GM12878 (cell line): ENCODE measurements at regions not wholly inside any gene's neighbourhood (a gene's known extent, or its start where the extent isn't known, plus 50 kb on each side); places are given as distances from the start of the nearest gene placed in this dataset.

Experiments
- ATAC-seq: fragments of 200-7000 bp; cut with Tn5 transposase; 3 replicates; pipeline ENCODE4 v1.9.1; 2020; ENCODE audit warnings: mild to moderate bottlenecking, moderate library complexity
- BruUV-seq: library from RNA; stranded (reverse); fragments of 400-500 nt; replicated peaks from 2 replicates; lab custom pipeline; 2021; lab: Mats Ljungman, UMichigan
- CTCF ChIA-PET: fragments of 300-600 bp; sonication (Branson Sonifier 250); formaldehyde crosslinking; extraction: SDS; loops from one replicate; lab custom pipeline; 2021; ENCODE audit warnings: inconsistent platforms; lab: Yijun Ruan, JAX
- POLR2A ChIA-PET: fragments of 350-600 bp; formaldehyde crosslinking; extraction: SDS; loops from one replicate; lab custom pipeline; 2021; ENCODE audit warnings: inconsistent platforms; lab: Charles Lee
- RAD21 ChIA-PET: fragments of 300-600 bp; sonication (Branson Sonifier 250); formaldehyde crosslinking; loops from one replicate; lab custom pipeline; 2023; ENCODE audit warnings: antibody characterized with exemption; ENCODE audit not compliant: unreplicated experiment; lab: Charles Lee
- SMC1A ChIA-PET: fragments of 300-600 bp; sonication (Branson Sonifier 250); formaldehyde crosslinking; loops from one replicate; lab custom pipeline; 2023; ENCODE audit not compliant: unreplicated experiment, uncharacterized antibody; lab: Charles Lee
- DNase-seq: peaks from one replicate; pipeline ENCODE4 v3.0.0-alpha.2; 2011; ENCODE audit warnings: low read depth, low spot score
- FAIRE-seq: peaks from 3 replicates; lab custom pipeline; 2011; peaks lifted over from hg19 to GRCh38; lab: Jason Lieb, UNC
- H2AFZ ChIP-seq: 2 replicates; pipeline ENCODE4 v1.6.0; 2011; ENCODE audit warnings: low read depth, low read length, control low read depth; ENCODE audit not compliant: control insufficient read depth
- H3K27ac ChIP-seq: 2 replicates; pipeline ENCODE4 v1.5.1; 2011; ENCODE audit warnings: control low read depth; ENCODE audit not compliant: control insufficient read depth, insufficient read depth
- H3K27me3 ChIP-seq, 2 experiments: replicated peaks in 1 of 2; 2 replicates each; pipeline versions ENCODE4 v1.6.0 to v1.6.1; 2011; ENCODE audit warnings: low read length in 1 of 2; ENCODE audit not compliant: control insufficient read depth in 2 of 2, insufficient read depth in 2 of 2
- H3K36me3 ChIP-seq, 2 experiments: 2 replicates each; pipeline ENCODE4 v1.5.1; 2011; ENCODE audit warnings: low read length in 1 of 2; ENCODE audit not compliant: control insufficient read depth in 2 of 2, insufficient read depth in 2 of 2
- H3K4me1 ChIP-seq: 2 replicates; pipeline ENCODE4 v1.6.1; 2011; ENCODE audit warnings: mild to moderate bottlenecking, low read length, moderate library complexity, mixed read lengths; ENCODE audit not compliant: control insufficient read depth, insufficient read depth
- H3K4me2 ChIP-seq: 2 replicates; pipeline ENCODE4 v1.6.0; 2011; ENCODE audit warnings: control low read depth; ENCODE audit not compliant: control insufficient read depth, insufficient read depth
- H3K4me3 ChIP-seq: fragments of 200-600 bp; sonication (generic); 2 replicates; pipeline ENCODE4 v1.5.1; 2016
- H3K79me2 ChIP-seq: 2 replicates; pipeline ENCODE4 v1.6.0; 2011; ENCODE audit warnings: low read length; ENCODE audit not compliant: control insufficient read depth, insufficient read depth
- H3K9ac ChIP-seq: 2 replicates; pipeline ENCODE4 v1.8.0; 2011; ENCODE audit warnings: low read length, control low read depth, mixed read lengths; ENCODE audit not compliant: control insufficient read depth, insufficient read depth
- H3K9me3 ChIP-seq: replicated peaks from 3 replicates; pipeline ENCODE4 v1.5.1; 2011; ENCODE audit warnings: mild to moderate bottlenecking, low read length; ENCODE audit not compliant: control insufficient read depth, insufficient read depth
- H4K20me1 ChIP-seq: 2 replicates; pipeline ENCODE4 v1.6.0; 2011; ENCODE audit not compliant: control insufficient read depth, insufficient read depth
- BMI1 ChIP-seq: fragments of 450-650 bp; IDR thresholded peaks from 2 replicates; pipeline ENCODE4 v1.6.1; 2016; ENCODE audit warnings: mild to moderate bottlenecking, moderate library complexity, borderline replicate concordance
- CEBPB ChIP-seq, 2 experiments: fragments of 150-350 bp in 1 of 2; IDR thresholded peaks; 2 replicates each; pipeline ENCODE4 v1.6.1; 2012 to 2014; ENCODE audit warnings: low read depth in 2 of 2, low read length in 2 of 2, borderline replicate concordance in 1 of 2, inconsistent platforms in 1 of 2
- EGR1 ChIP-seq, 2 experiments: IDR thresholded peaks; 1 replicate in 1 of 2; 2 replicates in 1 of 2; pipeline ENCODE4 v1.6.1; 2011 to 2012; ENCODE audit warnings: low read depth in 2 of 2, low read length in 2 of 2, borderline replicate concordance in 1 of 2, mild to moderate bottlenecking in 1 of 2, moderate library complexity in 1 of 2
- EP300 ChIP-seq, 2 experiments: fragments of 150-350 bp in 1 of 2; IDR thresholded peaks; 2 replicates each; pipeline ENCODE4 v1.6.1; 2011 to 2012; ENCODE audit warnings: low read depth in 2 of 2, low read length in 2 of 2, borderline replicate concordance in 1 of 2, improper control_type of control experiment in 1 of 2, inconsistent platforms in 1 of 2; ENCODE audit not compliant: control insufficient read depth in 1 of 2
- FOS ChIP-seq: IDR thresholded peaks from 3 replicates; pipeline ENCODE4 v1.6.1; 2011; ENCODE audit warnings: borderline replicate concordance; ENCODE audit not compliant: insufficient read length; ENCODE audit errors: extremely low read depth
- FOXK2 ChIP-seq: fragments of 450-650 bp; IDR thresholded peaks from 2 replicates; pipeline ENCODE4 v1.6.1; 2017; ENCODE audit warnings: mild to moderate bottlenecking, moderate library complexity
- HDGF ChIP-seq: fragments of 450-650 bp; IDR thresholded peaks from 2 replicates; pipeline ENCODE4 v1.6.1; 2016; ENCODE audit warnings: antibody characterized with exemption
- JUNB ChIP-seq: IDR thresholded peaks from 2 replicates; pipeline ENCODE4 v1.6.1; 2016; ENCODE audit warnings: antibody characterized with exemption, mild to moderate bottlenecking
- KDM1A ChIP-seq: fragments of 200-600 bp; sonication (generic); IDR thresholded peaks from 2 replicates; pipeline ENCODE4 v1.6.1; 2016; ENCODE audit warnings: borderline replicate concordance
- MAX ChIP-seq: IDR thresholded peaks from 2 replicates; pipeline ENCODE4 v1.6.1; 2012; ENCODE audit warnings: low read depth, low read length, improper control_type of control experiment
- MLLT1 ChIP-seq: fragments of 450-650 bp; IDR thresholded peaks from 2 replicates; pipeline ENCODE4 v1.6.1; 2016; ENCODE audit warnings: mild to moderate bottlenecking
- NFYB ChIP-seq: IDR thresholded peaks from 2 replicates; pipeline ENCODE4 v1.6.1; 2011; ENCODE audit warnings: low read depth, mild to moderate bottlenecking, low read length, improper control_type of control experiment, moderate library complexity; ENCODE audit not compliant: insufficient read depth
- PML ChIP-seq: IDR thresholded peaks from 2 replicates; pipeline ENCODE4 v1.6.1; 2012; ENCODE audit warnings: low read length, inconsistent platforms
- RFX5 ChIP-seq: IDR thresholded peaks from 2 replicates; pipeline ENCODE4 v1.6.1; 2011; ENCODE audit warnings: low read depth, low read length, improper control_type of control experiment
- SIX5 ChIP-seq: IDR thresholded peaks from 2 replicates; pipeline ENCODE4 v1.6.1; 2011; ENCODE audit warnings: mild to moderate bottlenecking, low read depth, low read length, moderate library complexity; ENCODE audit not compliant: severe bottlenecking
- STAT3 ChIP-seq: IDR thresholded peaks from 2 replicates; pipeline ENCODE4 v1.6.1; 2011; ENCODE audit warnings: low read depth, low read length, improper control_type of control experiment
- ZBED1 ChIP-seq: IDR thresholded peaks from 2 replicates; pipeline ENCODE4 v1.6.1; 2016; ENCODE audit warnings: borderline replicate concordance
- ZNF217 ChIP-seq: fragments of 450-650 bp; IDR thresholded peaks from 2 replicates; pipeline ENCODE4 v1.6.1; 2017; ENCODE audit warnings: antibody characterized with exemption, mild to moderate bottlenecking
- ZNF24 ChIP-seq: fragments of 450-650 bp; IDR thresholded peaks from 2 replicates; pipeline ENCODE4 v1.6.1; 2017; ENCODE audit warnings: antibody characterized with exemption, mild to moderate bottlenecking
- ZZZ3 ChIP-seq: IDR thresholded peaks from 2 replicates; pipeline ENCODE4 v1.6.1; 2011; ENCODE audit warnings: low read depth; ENCODE audit not compliant: control insufficient read depth, insufficient read length
- in situ Hi-C: fragments of 300-500 bp; cut with MboI; formaldehyde crosslinking; loops from 9 replicates; pipeline ENCODE4 v1.14.3; 2018; ENCODE audit warnings: mixed read lengths
- intact Hi-C: fragments of 100-400 bp; cut with micrococcal nuclease; formaldehyde crosslinking; loops from one replicate; pipeline ENCODE4 v1.14.2; 2022; ENCODE audit not compliant: unreplicated experiment

- no peaks in the 10 kb centered on the region for H3K9me3 ChIP-seq
- no peak overlapping the region for H3K4me3 ChIP-seq
- TF ChIP-seq MAX (no peak), ZBED1 (no peak), ZNF217 (no peak), KDM1A (no peak), SIX5 (no peak), ZNF24 (no peak), FOS (no peak), JUNB (no peak), FOXK2 (no peak), CEBPB (IDR thresholded peaks at IDR 0.05; ENCODE audit: borderline replicate concordance in 1 of 2, low read depth in 2 of 2, low read length in 2 of 2) (no peak), STAT3 (no peak), MLLT1 (no peak), HDGF (no peak), BMI1 (no peak), EGR1 (IDR thresholded peaks at IDR 0.05; ENCODE audit: borderline replicate concordance in 1 of 2, low read depth in 2 of 2, low read length in 2 of 2) (no peak), RFX5 (no peak), NFYB (no peak), ZZZ3 (no peak), EP300 (IDR thresholded peaks at IDR 0.05; ENCODE audit: borderline replicate concordance in 1 of 2, control insufficient read depth in 1 of 2, low read depth in 2 of 2, low read length in 2 of 2) (no peak), PML (no peak)
- no peak overlapping the region for H3K9ac ChIP-seq
- RAD21 ChIA-PET, result no interaction called here
- H3K27me3 ChIP-seq, result no peaks in the 10 kb centered on the region
- H3K36me3 ChIP-seq, result no peaks in the 10 kb centered on the region
- in situ Hi-C loops (no loop called here), intact Hi-C loops (no loop called here)
- CTCF ChIA-PET, result no interaction called here
- BruUV-seq, result no TSS peak
- no peak overlapping the region for H3K4me2 ChIP-seq
- no peaks in the 10 kb centered on the region for H3K4me1 ChIP-seq
- no peak for FAIRE-seq
- SMC1A ChIA-PET, result no interaction called here
- POLR2A ChIA-PET, result no interaction called here
- H2AFZ ChIP-seq, result no peak overlapping the region
- no peak overlapping the region for H3K27ac ChIP-seq
- no peaks in the 10 kb centered on the region for H4K20me1 ChIP-seq
- DNase-seq, result no peak
- no peak for ATAC-seq
- H3K79me2 ChIP-seq, result no peaks in the 10 kb centered on the region
Measured at GRCh38 chr7:68291710-68292109, 1295.1 kb downstream of the TYW1 start.
